ENCODE measurements at regions not wholly inside any gene's neighbourhood (a gene's known extent, or its start where the extent isn't known, plus 50 kb on each side); places are given as distances from the start of the nearest gene placed in this dataset.

DNA sequence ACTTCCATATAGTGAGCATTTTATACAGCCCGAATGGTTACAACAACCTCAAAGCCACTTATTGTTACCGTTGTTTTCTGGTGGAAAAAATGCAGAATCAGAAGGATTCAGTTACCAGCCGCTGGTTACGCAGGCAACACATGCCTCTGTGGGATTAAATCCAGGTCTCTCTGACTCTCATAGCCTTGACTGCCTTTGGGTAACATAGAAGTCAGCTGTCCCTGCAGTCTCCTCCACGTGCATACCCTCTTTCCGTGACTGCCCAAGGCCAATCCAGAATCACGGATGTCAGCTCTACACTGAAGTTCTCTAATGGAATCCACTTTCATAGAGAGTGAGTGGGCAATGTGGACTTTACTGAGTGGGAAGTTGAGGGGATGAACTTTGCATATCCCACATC lies 189.5 kb upstream of the DNAJC19 start:
- TF ChIP-seq, protein P1, sequence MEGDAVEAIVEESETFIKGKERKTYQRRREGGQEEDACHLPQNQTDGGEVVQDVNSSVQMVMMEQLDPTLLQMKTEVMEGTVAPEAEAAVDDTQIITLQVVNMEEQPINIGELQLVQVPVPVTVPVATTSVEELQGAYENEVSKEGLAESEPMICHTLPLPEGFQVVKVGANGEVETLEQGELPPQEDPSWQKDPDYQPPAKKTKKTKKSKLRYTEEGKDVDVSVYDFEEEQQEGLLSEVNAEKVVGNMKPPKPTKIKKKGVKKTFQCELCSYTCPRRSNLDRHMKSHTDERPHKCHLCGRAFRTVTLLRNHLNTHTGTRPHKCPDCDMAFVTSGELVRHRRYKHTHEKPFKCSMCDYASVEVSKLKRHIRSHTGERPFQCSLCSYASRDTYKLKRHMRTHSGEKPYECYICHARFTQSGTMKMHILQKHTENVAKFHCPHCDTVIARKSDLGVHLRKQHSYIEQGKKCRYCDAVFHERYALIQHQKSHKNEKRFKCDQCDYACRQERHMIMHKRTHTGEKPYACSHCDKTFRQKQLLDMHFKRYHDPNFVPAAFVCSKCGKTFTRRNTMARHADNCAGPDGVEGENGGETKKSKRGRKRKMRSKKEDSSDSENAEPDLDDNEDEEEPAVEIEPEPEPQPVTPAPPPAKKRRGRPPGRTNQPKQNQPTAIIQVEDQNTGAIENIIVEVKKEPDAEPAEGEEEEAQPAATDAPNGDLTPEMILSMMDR (IDR thresholded peaks at IDR 0.05; ENCODE audit: borderline replicate concordance, extremely low read depth, low read length, poor library complexity, severe bottlenecking): no peak
- no peak for TF ChIP-seq EZH2 (IDR thresholded peaks at IDR 0.05; ENCODE audit: borderline replicate concordance, low read depth, low read length, severe bottlenecking)
